Left forelimb (tissue), 1 donor: ENCODE measurements at regions not wholly inside any gene's neighbourhood (a gene's known extent, or its start where the extent isn't known, plus 50 kb on each side); places are given as distances from the start of the nearest gene placed in this dataset.

Experiments
- DNase-seq: peaks from one replicate; pipeline ENCODE4 v3.0.0-alpha.2; 2018; ENCODE audit warnings: low spot score

- DNase-seq = peak; percentile 84
Measured at GRCh38 chr12:124517260-124518050, 50.0 kb downstream of the NCOR2 start.

- DNase-seq = no peak
Measured at GRCh38 chr12:124516850-124517249, 50.6 kb downstream of the NCOR2 start.

GRCh38 chr12:124515981-124516380, 51.4 kb downstream of the NCOR2 start:
- DNase-seq = no peak

- no peak for DNase-seq
Measured at GRCh38 chr12:124514996-124515932, 52.1 kb downstream of the NCOR2 start.

- DNase-seq = no peak
Measured at GRCh38 chr12:124514145-124514995, 53.0 kb downstream of the NCOR2 start.

GRCh38 chr12:124513297-124513867, 54.0 kb downstream of the NCOR2 start:
- no peak for DNase-seq

- DNase-seq = peak; percentile 84
Measured at GRCh38 chr12:124512667-124513296, 54.6 kb downstream of the NCOR2 start.

GRCh38 chr12:124511259-124511985, 56.0 kb downstream of the NCOR2 start:
- DNase-seq = no peak

GRCh38 chr12:124510301-124510970, 57.0 kb downstream of the NCOR2 start:
- DNase-seq = no peak

GRCh38 chr12:124509676-124510300, 57.6 kb downstream of the NCOR2 start:
- DNase-seq = no peak

- no peak for DNase-seq
Measured at GRCh38 chr12:124509300-124509675, 58.1 kb downstream of the NCOR2 start.

GRCh38 chr12:124508381-124509079, 58.9 kb downstream of the NCOR2 start:
- no peak for DNase-seq

- DNase-seq = peak; percentile 86
Measured at GRCh38 chr12:124507188-124508109, 60.0 kb downstream of the NCOR2 start.

- DNase-seq = no peak
Measured at GRCh38 chr12:124506832-124507153, 60.6 kb downstream of the NCOR2 start.

- peak; percentile 81 for DNase-seq
Measured at GRCh38 chr12:124506145-124506831, 61.1 kb downstream of the NCOR2 start.

- DNase-seq = no peak
Measured at GRCh38 chr12:124505001-124505818, 62.2 kb downstream of the NCOR2 start.
